Naive B cell (primary cell): ENCODE measurements at regions not wholly inside any gene's neighbourhood (a gene's known extent, or its start where the extent isn't known, plus 50 kb on each side); places are given as distances from the start of the nearest gene placed in this dataset.

Experiments used
- ATAC-seq, 2 donors: fragments of 150-1000 bp; cut with Tn5 transposase; 2 replicates each; pipeline ENCODE4 v1.10.0; 2021; ENCODE audit warnings: low read depth in 2 of 2, mild to moderate bottlenecking in 2 of 2, moderate library complexity in 2 of 2
- DNase-seq: peaks from one replicate; pipeline ENCODE4 v3.0.0; 2022
- H3K27ac Mint-ChIP-seq, 6 donors: one replicate each; pipeline ENCODE4 v1.8.0; 2020 to 2022; ENCODE audit warnings: mild to moderate bottlenecking in 6 of 6, mixed read lengths in 6 of 6, moderate library complexity in 5 of 6, inconsistent platforms in 2 of 6
- H3K27me3 Mint-ChIP-seq, 3 donors: one replicate each; pipeline ENCODE4 v1.8.0; 2021 to 2022; ENCODE audit warnings: mixed read lengths in 3 of 3, mild to moderate bottlenecking in 1 of 3
- H3K36me3 Mint-ChIP-seq, 2 donors: one replicate each; pipeline ENCODE4 v1.8.0; 2020 to 2022; ENCODE audit warnings: mixed read lengths in 2 of 2, inconsistent platforms in 1 of 2, mild to moderate bottlenecking in 1 of 2
- H3K4me1 Mint-ChIP-seq, 3 donors: one replicate each; pipeline ENCODE4 v1.8.0; 2020 to 2022; ENCODE audit warnings: mixed read lengths in 3 of 3, inconsistent platforms in 1 of 3, mild to moderate bottlenecking in 1 of 3, moderate library complexity in 1 of 3
- H3K4me3 Mint-ChIP-seq, 8 donors: one replicate each; pipeline ENCODE4 v1.8.0; 2020 to 2022; ENCODE audit warnings: mild to moderate bottlenecking in 8 of 8, mixed read lengths in 8 of 8, moderate library complexity in 8 of 8, inconsistent platforms in 2 of 8
- H3K9me3 Mint-ChIP-seq, 7 donors: one replicate each; pipeline ENCODE4 v1.8.0; 2020 to 2022; ENCODE audit warnings: mixed read lengths in 7 of 7, mild to moderate bottlenecking in 5 of 7, inconsistent platforms in 2 of 7, moderate library complexity in 1 of 7

GRCh38 chr9:87097238-87097637, 149.9 kb upstream of the GAS1 start:
- Mint-ChIP-seq H3K4me1 (no peaks in the 10 kb centered on the region), H3K36me3 (no peaks in the 10 kb centered on the region), H3K27ac (no peak overlapping the region), H3K9me3 (peaks cover 0 to 10% (median 3%) of the 10 kb centered on the region in 7 donors), H3K4me3 (no peak overlapping the region), H3K27me3 (no peaks in the 10 kb centered on the region)
- no peak for DNase-seq
- ATAC-seq, result no peak

- no peak for DNase-seq
- no peaks in the 10 kb centered on the region for H3K4me1 Mint-ChIP-seq
- no peak overlapping the region for H3K4me3 Mint-ChIP-seq
- no peak overlapping the region for H3K27ac Mint-ChIP-seq
- peaks cover 0 to 3% (median 0%) of the 10 kb centered on the region in 3 donors for H3K27me3 Mint-ChIP-seq
- H3K9me3 Mint-ChIP-seq, result peaks cover 0 to 4% (median under 1%) of the 10 kb centered on the region in 7 donors
- ATAC-seq, result no peak
- H3K36me3 Mint-ChIP-seq, result no peaks in the 10 kb centered on the region
Measured at GRCh38 chr9:87099407-87099806, 152.1 kb upstream of the GAS1 start.

GRCh38 chr9:87100001-87100400, 152.7 kb upstream of the GAS1 start:
- H3K9me3 Mint-ChIP-seq, result peaks cover 0 to 4% (median 0%) of the 10 kb centered on the region in 7 donors
- H3K27ac Mint-ChIP-seq, result no peak overlapping the region
- H3K36me3 Mint-ChIP-seq, result no peaks in the 10 kb centered on the region
- DNase-seq (no peak), ATAC-seq (no peak)
- H3K4me1 Mint-ChIP-seq, result no peaks in the 10 kb centered on the region
- peaks cover 0 to 3% (median 0%) of the 10 kb centered on the region in 3 donors for H3K27me3 Mint-ChIP-seq
- no peak overlapping the region for H3K4me3 Mint-ChIP-seq

DNA sequence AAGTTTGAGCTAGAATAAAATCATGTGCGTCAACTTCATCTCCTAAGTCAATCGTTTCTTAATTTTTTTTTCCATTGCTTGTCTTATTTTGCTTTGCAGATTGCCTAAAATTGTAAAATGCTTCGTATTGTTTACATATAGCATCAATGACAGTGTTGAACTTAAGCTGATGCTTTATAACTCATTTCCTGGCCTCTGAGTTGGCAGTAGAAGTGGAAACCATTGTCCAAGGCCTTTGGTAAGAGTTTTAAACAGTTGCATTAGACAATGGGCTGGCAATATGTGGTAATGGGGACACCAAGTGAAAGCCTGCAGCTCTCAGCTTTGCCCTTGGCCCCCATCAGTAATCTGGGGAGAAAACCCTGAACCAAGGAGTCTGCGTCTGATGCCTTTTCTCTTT, 154.8 kb upstream of the GAS1 start:
- ATAC-seq (no peak), DNase-seq (no peak)
- Mint-ChIP-seq H3K27me3 (peaks cover 0 to 7% (median 0%) of the 10 kb centered on the region in 3 donors), H3K27ac (no peak overlapping the region), H3K9me3 (peaks cover 0 to 4% (median 0%) of the 10 kb centered on the region in 7 donors), H3K36me3 (no peaks in the 10 kb centered on the region), H3K4me3 (no peak overlapping the region), H3K4me1 (no peaks in the 10 kb centered on the region)

DNA sequence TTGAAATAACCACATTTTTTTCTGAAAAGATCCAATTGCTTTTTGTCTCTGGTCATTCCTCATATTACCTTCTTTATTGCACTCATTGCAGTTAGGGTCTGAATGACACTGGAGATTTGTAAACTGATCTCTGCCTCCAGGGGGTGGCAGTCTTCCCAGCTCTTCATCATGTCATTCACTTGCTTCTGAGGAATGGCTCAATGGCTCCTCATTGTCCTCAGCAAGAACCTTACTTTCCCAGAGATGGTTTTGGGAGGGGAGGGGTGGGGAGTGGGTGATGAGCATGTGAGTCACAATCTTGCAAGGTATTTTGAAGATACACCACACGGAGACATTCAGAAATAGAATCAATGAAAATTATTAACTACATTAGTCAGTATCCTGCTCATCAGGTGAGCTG, 159.8 kb upstream of the GAS1 start:
- Mint-ChIP-seq H3K27ac (no peak overlapping the region), H3K27me3 (peaks cover 0 to 7% (median 0%) of the 10 kb centered on the region in 3 donors), H3K36me3 (no peaks in the 10 kb centered on the region), H3K9me3 (peaks cover 0 to 14% (median 4%) of the 10 kb centered on the region in 7 donors), H3K4me1 (no peaks in the 10 kb centered on the region), H3K4me3 (no peak overlapping the region)
- DNase-seq, result no peak
- no peak for ATAC-seq

DNA sequence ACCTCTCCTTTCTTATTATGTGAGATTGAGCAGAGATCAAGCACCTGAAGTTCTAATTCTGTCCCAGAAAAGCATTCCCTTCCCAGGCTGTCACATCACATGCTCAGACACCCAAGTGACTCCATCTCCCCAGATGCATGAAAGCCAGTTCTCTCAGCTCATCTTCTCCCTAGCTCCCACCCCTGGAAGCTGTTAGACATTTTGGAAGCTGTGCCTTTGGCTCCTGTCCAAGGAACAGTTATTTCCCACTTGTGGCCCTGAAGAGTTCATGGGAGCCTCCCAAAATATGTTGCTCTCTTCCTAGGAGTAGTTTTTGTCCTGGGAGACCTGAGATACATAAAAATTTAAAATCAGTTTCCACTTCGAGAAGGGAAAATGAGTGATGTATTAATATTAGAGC, 161.4 kb upstream of the GAS1 start:
- Mint-ChIP-seq H3K4me1 (no peaks in the 10 kb centered on the region), H3K27me3 (peaks cover 0 to 4% (median 0%) of the 10 kb centered on the region in 3 donors), H3K27ac (no peak overlapping the region), H3K4me3 (no peak overlapping the region), H3K9me3 (peaks cover 0 to 14% (median 4%) of the 10 kb centered on the region in 7 donors), H3K36me3 (no peaks in the 10 kb centered on the region)
- ATAC-seq, result no peak
- DNase-seq, result no peak

DNA sequence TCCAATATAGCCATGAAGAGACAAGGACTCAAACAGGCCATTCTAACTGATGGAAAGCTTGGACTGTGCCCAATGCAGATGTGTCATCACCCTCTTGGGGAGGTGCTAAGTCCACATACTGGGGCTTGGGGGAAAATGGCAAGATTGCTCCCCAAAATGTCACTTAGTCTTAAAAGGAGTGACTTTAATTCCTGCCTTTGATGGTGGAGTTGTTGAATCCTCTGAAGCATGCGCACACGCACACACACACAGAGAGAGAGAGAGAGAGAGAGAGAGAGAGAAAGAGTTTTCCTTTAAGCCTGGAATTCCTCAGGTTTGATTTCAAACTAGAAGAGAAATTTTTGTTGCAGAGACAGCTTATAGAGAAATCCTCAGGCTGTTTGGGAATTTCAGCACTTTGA, 161.9 kb upstream of the GAS1 start:
- DNase-seq, result no peak
- no peak for ATAC-seq
- H3K9me3 Mint-ChIP-seq, result peaks cover 0 to 14% (median 4%) of the 10 kb centered on the region in 7 donors
- no peaks in the 10 kb centered on the region for H3K4me1 Mint-ChIP-seq
- H3K36me3 Mint-ChIP-seq, result no peaks in the 10 kb centered on the region
- H3K27me3 Mint-ChIP-seq, result peaks cover 0 to 4% (median 0%) of the 10 kb centered on the region in 3 donors
- no peak overlapping the region for H3K4me3 Mint-ChIP-seq
- no peak overlapping the region for H3K27ac Mint-ChIP-seq

DNA sequence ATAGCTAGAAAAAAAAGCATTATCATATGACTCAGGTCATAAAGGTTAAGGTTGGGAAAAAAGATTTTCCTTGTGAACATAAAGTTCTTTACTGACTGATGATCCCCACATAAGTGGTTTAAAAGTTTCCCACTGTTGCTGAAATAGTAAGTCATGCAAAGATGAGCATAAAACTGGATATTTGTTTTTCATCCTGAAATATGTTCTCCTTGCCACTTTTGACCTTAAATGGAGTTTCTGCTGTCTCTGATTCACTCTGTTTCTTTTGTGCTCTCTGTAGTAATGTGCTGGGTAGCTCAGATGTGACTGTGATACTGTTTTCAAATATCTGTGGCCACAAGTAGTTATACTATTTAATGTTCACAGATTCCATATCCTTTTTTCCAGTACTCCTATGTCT, 162.5 kb upstream of the GAS1 start:
- Mint-ChIP-seq H3K4me1 (no peaks in the 10 kb centered on the region), H3K27me3 (peaks cover 0 to 4% (median 0%) of the 10 kb centered on the region in 3 donors)
- ATAC-seq, result no peak

GRCh38 chr9:87111010-87111409, 163.7 kb upstream of the GAS1 start:
- no peaks in the 10 kb centered on the region for H3K36me3 Mint-ChIP-seq
- no peaks in the 10 kb centered on the region for H3K4me1 Mint-ChIP-seq
- no peak overlapping the region for H3K4me3 Mint-ChIP-seq
- DNase-seq (no peak), ATAC-seq (no peak)
- H3K27ac Mint-ChIP-seq, result no peak overlapping the region
- H3K27me3 Mint-ChIP-seq, result peaks cover 0 to 10% (median 4%) of the 10 kb centered on the region in 3 donors
- H3K9me3 Mint-ChIP-seq, result peaks cover 0 to 14% (median 5%) of the 10 kb centered on the region in 7 donors

More for the DNA sequence above, 162.5 kb upstream of the GAS1 start:
- DNase-seq, result no peak
- H3K4me3 Mint-ChIP-seq, result no peak overlapping the region
- no peaks in the 10 kb centered on the region for H3K36me3 Mint-ChIP-seq
- H3K27ac Mint-ChIP-seq, result no peak overlapping the region
- peaks cover 0 to 14% (median 4%) of the 10 kb centered on the region in 7 donors for H3K9me3 Mint-ChIP-seq

DNA sequence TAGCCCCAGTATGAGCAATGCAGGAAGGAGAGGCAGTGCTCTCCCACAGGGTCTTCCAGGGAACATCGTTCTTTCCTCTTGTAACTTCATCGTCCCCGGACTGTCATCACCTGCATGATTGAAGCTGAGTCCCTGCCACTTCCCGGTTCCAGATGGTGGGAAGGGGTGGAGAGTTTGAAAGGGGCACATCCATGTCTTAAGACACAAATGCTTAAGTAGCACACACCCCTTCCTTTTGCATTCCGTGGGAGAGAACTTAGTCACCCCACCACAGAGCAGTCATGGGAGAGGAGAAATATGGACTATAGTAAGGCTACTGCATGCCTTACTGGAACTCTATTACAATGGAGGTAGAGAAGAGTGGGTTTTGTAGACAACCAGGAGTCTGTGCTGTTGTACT, 165.3 kb upstream of the GAS1 start:
- no peak for DNase-seq
- Mint-ChIP-seq H3K4me3 (no peak overlapping the region), H3K4me1 (no peaks in the 10 kb centered on the region), H3K27me3 (peaks cover 0 to 11% (median 0%) of the 10 kb centered on the region in 3 donors), H3K36me3 (no peaks in the 10 kb centered on the region), H3K9me3 (peaks cover 0 to 14% (median 5%) of the 10 kb centered on the region in 7 donors), H3K27ac (no peak overlapping the region)
- ATAC-seq, result no peak

GRCh38 chr9:87113874-87114273, 166.6 kb upstream of the GAS1 start:
- ATAC-seq (no peak), DNase-seq (no peak)
- H3K36me3 Mint-ChIP-seq, result no peaks in the 10 kb centered on the region
- H3K4me1 Mint-ChIP-seq, result no peaks in the 10 kb centered on the region
- H3K27me3 Mint-ChIP-seq, result peaks cover 0 to 11% (median 0%) of the 10 kb centered on the region in 3 donors
- no peak overlapping the region for H3K4me3 Mint-ChIP-seq
- H3K9me3 Mint-ChIP-seq, result peaks cover 0 to 14% (median 5%) of the 10 kb centered on the region in 7 donors
- no peak overlapping the region for H3K27ac Mint-ChIP-seq

DNA sequence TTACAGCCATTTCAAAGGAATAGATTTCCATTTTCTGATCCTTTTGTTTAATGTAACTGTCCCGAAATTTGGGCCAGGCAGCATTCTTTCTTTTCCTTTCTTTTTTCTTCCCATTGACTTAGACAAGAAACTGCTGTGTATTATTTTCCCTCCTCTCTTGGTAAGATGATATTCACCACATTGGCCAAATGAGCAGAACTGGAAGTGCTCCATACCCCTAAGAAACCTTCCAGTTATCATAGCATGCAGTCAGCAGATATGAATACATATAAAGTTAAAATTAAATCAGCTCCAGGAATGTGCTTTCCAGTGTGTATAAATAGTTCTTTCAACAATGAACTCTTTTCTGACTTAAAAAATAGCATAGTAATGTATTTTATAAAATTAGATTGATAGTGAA, 168.5 kb upstream of the GAS1 start:
- Mint-ChIP-seq H3K9me3 (peaks cover 0 to 6% (median 3%) of the 10 kb centered on the region in 7 donors), H3K27ac (no peak overlapping the region), H3K36me3 (no peaks in the 10 kb centered on the region), H3K27me3 (peaks cover 0 to 11% (median 0%) of the 10 kb centered on the region in 3 donors), H3K4me1 (no peaks in the 10 kb centered on the region), H3K4me3 (no peak overlapping the region)
- DNase-seq (no peak), ATAC-seq (no peak)

DNA sequence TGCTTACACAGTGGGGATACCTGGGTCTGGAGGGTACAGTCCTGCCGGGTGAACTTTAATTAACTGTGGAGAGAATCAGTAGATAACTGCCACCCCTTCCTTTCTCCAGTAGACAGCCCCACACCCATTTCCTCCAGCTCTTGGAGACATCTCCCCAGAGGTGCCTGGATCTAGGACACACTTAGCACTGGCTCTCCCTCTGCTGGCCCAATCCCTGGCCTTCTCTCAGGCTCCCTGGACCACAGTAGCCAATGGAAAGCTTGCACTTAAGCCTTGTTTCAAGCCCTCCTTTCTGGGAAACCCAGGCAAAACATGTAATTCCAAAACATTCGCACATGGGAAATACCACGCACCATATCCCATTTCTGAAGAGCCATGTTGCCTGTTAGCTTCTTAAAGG, 169.2 kb upstream of the GAS1 start:
- no peaks in the 10 kb centered on the region for H3K4me1 Mint-ChIP-seq
- no peaks in the 10 kb centered on the region for H3K36me3 Mint-ChIP-seq
- peaks cover 0 to 6% (median 2%) of the 10 kb centered on the region in 7 donors for H3K9me3 Mint-ChIP-seq
- no peak for ATAC-seq
- DNase-seq, result no peak
- H3K27me3 Mint-ChIP-seq, result peaks cover 0 to 11% (median 0%) of the 10 kb centered on the region in 3 donors
- no peak overlapping the region for H3K4me3 Mint-ChIP-seq
- no peak overlapping the region for H3K27ac Mint-ChIP-seq

GRCh38 chr9:87118594-87118993, 171.3 kb upstream of the GAS1 start:
- no peak for DNase-seq
- H3K4me3 Mint-ChIP-seq, result no peak overlapping the region
- H3K27ac Mint-ChIP-seq, result no peak overlapping the region
- peaks cover 0 to 2% (median 0%) of the 10 kb centered on the region in 7 donors for H3K9me3 Mint-ChIP-seq
- no peaks in the 10 kb centered on the region for H3K36me3 Mint-ChIP-seq
- H3K4me1 Mint-ChIP-seq, result no peaks in the 10 kb centered on the region
- peaks cover 0 to 11% (median 0%) of the 10 kb centered on the region in 3 donors for H3K27me3 Mint-ChIP-seq
- ATAC-seq, result no peak
